PC-3 (cell line): ENCODE measurements at regions not wholly inside any gene's neighbourhood (a gene's known extent, or its start where the extent isn't known, plus 50 kb on each side); places are given as distances from the start of the nearest gene placed in this dataset.

Experiments
- ATAC-seq: fragments of 200-7000 bp; cut with Tn5 transposase; 2 replicates; pipeline ENCODE4 v1.9.1; 2020; ENCODE audit warnings: mild to moderate bottlenecking, moderate library complexity
- BruUV-seq: library from RNA; stranded (reverse); fragments of 400-500 nt; replicated peaks from 2 replicates; lab custom pipeline; 2021; lab: Mats Ljungman, UMichigan
- CTCF ChIA-PET: fragments of 300-600 bp; sonication (Branson Sonifier 250); formaldehyde crosslinking; loops from one replicate; lab custom pipeline; 2022; ENCODE audit warnings: antibody characterized with exemption; lab: Charles Lee
- POLR2A ChIA-PET: fragments of 300-600 bp; sonication (Branson Sonifier 250); formaldehyde crosslinking; loops from one replicate; lab custom pipeline; 2022; ENCODE audit warnings: antibody characterized with exemption; ENCODE audit not compliant: unreplicated experiment; lab: Charles Lee
- DNase-seq: peaks from one replicate; pipeline ENCODE4 v3.0.0-alpha.2; 2015
- H2AFZ ChIP-seq: fragments of 300-600 bp; sonication (generic); 2 replicates; pipeline ENCODE4 v1.6.0; 2016; ENCODE audit warnings: antibody characterized with exemption, low read length
- H3F3A ChIP-seq: fragments of 300-600 bp; sonication (generic); one replicate; pipeline ENCODE4 v1.6.0; 2017; ENCODE audit warnings: antibody characterized with exemption, low read length, control low read depth, mild to moderate bottlenecking; ENCODE audit not compliant: unreplicated experiment
- H3K27ac ChIP-seq: fragments of 300-600 bp; sonication (generic); 2 replicates; pipeline ENCODE4 v1.5.1; 2016; ENCODE audit warnings: mild to moderate bottlenecking, low read length
- H3K27me3 ChIP-seq: fragments of 300-600 bp; sonication (generic); 2 replicates; pipeline ENCODE4 v1.6.1; 2016; ENCODE audit warnings: low read length, mixed read lengths
- H3K36me3 ChIP-seq: fragments of 300-600 bp; sonication (generic); 2 replicates; pipeline ENCODE4 v1.6.1; 2016; ENCODE audit warnings: low read depth, mixed run types, low read length, mixed read lengths
- H3K4me1 ChIP-seq: fragments of 300-600 bp; sonication (generic); 2 replicates; pipeline ENCODE4 v1.5.1; 2016; ENCODE audit warnings: low read length; ENCODE audit not compliant: insufficient read depth
- H3K4me2 ChIP-seq: fragments of 300-600 bp; sonication (generic); 2 replicates; pipeline ENCODE4 v1.6.0; 2016; ENCODE audit warnings: low read length
- H3K4me3 ChIP-seq: fragments of 300-600 bp; sonication (generic); 2 replicates; pipeline ENCODE4 v1.5.1; 2016; ENCODE audit warnings: mild to moderate bottlenecking, low read length, mixed read lengths
- H3K79me2 ChIP-seq: fragments of 300-600 bp; sonication (generic); 2 replicates; pipeline ENCODE4 v1.6.1; 2017; ENCODE audit warnings: low read length, mixed read lengths
- H3K9ac ChIP-seq: fragments of 300-600 bp; sonication (generic); 2 replicates; pipeline ENCODE4 v1.6.0; 2016; ENCODE audit warnings: mild to moderate bottlenecking, low read length
- H3K9me2 ChIP-seq: fragments of 300-600 bp; sonication (generic); replicated peaks from 2 replicates; pipeline ENCODE4 v1.6.1; 2016; ENCODE audit warnings: mixed run types, low read length, mixed read lengths
- H3K9me3 ChIP-seq: fragments of 300-600 bp; sonication (generic); 2 replicates; pipeline ENCODE4 v1.6.1; 2016; ENCODE audit warnings: low read length, mixed read lengths
- H4K20me1 ChIP-seq: fragments of 300-600 bp; sonication (generic); 2 replicates; pipeline ENCODE4 v1.6.1; 2016; ENCODE audit warnings: low read length, mixed read lengths
- EZH2 ChIP-seq: fragments of 300-600 bp; sonication (generic); IDR thresholded peaks from one replicate; pipeline ENCODE4 v1.6.1; 2017; ENCODE audit warnings: antibody characterized with exemption, mild to moderate bottlenecking, low read length; ENCODE audit not compliant: unreplicated experiment
- EZH2phosphoT487 ChIP-seq: fragments of 300-600 bp; sonication (generic); IDR thresholded peaks from 2 replicates; pipeline ENCODE4 v1.6.1; 2018; ENCODE audit warnings: mild to moderate bottlenecking, antibody characterized with exemption, low read length, borderline replicate concordance
- intact Hi-C: fragments of 100-400 bp; cut with micrococcal nuclease; formaldehyde crosslinking; loops from 2 replicates; pipeline ENCODE4 v1.9.0; 2023
- TF ChIP-seq, protein P1 (sequence below): fragments of 300-600 bp; sonication (generic); conservative IDR thresholded peaks from 2 replicates; pipeline ENCODE4 v1.5.1; 2017; ENCODE audit warnings: antibody characterized with exemption, low read depth, mild to moderate bottlenecking, low read length

DNA sequence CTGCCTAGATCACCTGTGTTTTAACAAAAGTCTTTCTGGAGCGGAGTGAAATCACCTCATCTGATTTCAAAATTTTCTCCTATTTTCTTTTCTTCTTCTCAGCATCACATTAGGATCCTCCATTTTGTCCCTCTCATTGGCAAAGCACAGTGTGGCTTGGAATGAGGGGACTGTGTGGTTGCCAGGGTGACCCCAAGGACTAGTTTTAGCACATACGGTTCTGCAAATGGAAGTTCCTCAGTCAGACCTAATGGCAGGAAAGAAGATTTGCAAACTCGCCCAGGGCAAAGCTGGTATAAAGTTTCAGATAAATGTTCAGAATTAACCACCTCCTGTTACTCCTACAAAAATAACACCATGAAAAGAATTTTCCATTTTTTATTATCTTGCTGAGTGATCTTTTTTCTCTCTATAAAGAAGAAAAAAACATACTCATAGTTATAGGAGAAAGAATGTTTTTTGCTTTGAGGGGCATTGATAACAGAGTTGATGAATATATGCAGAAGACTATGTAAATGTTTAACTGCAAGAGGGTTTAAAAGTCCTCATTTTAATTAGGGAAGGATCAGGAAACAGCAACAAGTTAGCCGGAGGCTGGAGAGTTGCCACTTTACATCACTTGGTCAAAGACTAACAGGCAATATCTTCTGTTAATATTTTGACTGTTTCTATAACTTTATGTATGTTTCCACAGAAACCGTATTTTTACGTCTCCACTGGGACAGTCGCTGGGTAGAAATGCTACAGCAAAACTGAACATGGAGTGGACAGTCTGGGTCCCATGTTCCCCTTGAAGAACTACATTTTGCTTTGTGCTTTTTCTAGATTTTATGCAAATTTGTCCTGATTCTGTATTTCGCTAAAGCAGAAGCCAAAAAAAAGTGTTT is 257.8 kb downstream of the NR2F1-AS1 start:
- intact Hi-C loops: no loop called here
- Histone ChIP-seq H3K79me2 (no peaks in the 10 kb centered on the region), H3F3A (no peaks in the 10 kb centered on the region), H3K4me2 (no peak overlapping the region), H3K36me3 (no peaks in the 10 kb centered on the region), H3K9me2 (no peaks in the 10 kb centered on the region), H2AFZ (no peak overlapping the region), H3K27ac (no peak overlapping the region), H3K9ac (no peak overlapping the region), H3K4me3 (no peak overlapping the region), H3K27me3 (no peaks in the 10 kb centered on the region), H3K9me3 (no peaks in the 10 kb centered on the region), H3K4me1 (no peaks in the 10 kb centered on the region), H4K20me1 (no peaks in the 10 kb centered on the region)
- ATAC-seq: no peak
- DNase-seq: no peak
- CTCF ChIA-PET: no interaction called here
- POLR2A ChIA-PET: no interaction called here
- TF ChIP-seq EZH2phosphoT487: no peak
- TF ChIP-seq EZH2: no peak
- TF ChIP-seq, protein P1, sequence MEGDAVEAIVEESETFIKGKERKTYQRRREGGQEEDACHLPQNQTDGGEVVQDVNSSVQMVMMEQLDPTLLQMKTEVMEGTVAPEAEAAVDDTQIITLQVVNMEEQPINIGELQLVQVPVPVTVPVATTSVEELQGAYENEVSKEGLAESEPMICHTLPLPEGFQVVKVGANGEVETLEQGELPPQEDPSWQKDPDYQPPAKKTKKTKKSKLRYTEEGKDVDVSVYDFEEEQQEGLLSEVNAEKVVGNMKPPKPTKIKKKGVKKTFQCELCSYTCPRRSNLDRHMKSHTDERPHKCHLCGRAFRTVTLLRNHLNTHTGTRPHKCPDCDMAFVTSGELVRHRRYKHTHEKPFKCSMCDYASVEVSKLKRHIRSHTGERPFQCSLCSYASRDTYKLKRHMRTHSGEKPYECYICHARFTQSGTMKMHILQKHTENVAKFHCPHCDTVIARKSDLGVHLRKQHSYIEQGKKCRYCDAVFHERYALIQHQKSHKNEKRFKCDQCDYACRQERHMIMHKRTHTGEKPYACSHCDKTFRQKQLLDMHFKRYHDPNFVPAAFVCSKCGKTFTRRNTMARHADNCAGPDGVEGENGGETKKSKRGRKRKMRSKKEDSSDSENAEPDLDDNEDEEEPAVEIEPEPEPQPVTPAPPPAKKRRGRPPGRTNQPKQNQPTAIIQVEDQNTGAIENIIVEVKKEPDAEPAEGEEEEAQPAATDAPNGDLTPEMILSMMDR: no peak
- BruUV-seq: no TSS peak

DNA sequence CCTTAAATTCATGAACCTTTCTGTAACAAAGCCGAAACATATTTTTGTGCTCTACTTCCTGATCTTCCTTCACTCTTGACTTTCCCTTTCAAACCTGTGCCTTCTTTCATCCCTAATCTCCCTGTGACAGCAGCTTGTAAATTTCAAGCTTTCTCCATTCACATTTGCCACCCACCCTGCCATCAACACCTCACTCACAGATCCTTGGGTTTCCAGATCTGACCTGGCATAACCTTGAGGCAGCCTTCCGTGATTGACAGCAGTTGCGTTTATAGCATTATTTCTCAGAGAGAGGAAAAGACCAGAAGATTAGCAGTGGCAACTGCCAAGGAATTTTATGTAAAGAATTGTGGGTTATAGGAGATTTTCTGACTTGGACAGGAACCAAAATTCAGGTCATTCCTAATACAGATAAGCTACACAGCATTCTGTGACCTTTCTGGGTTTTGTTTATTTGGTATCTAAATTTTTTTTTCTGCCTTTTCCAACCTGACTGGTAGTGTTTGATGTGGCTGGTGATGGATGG is 260.0 kb downstream of the NR2F1-AS1 start:
- no peak overlapping the region for H2AFZ ChIP-seq
- ATAC-seq (no peak), DNase-seq (no peak)
- intact Hi-C loops: no loop called here
- no peaks in the 10 kb centered on the region for H3F3A ChIP-seq
- no peaks in the 10 kb centered on the region for H4K20me1 ChIP-seq
- ChIA-PET CTCF (no interaction called here), POLR2A (no interaction called here)
- no peaks in the 10 kb centered on the region for H3K4me1 ChIP-seq
- no TSS peak for BruUV-seq
- H3K9ac ChIP-seq: no peak overlapping the region
- H3K9me2 ChIP-seq: no peaks in the 10 kb centered on the region
- H3K79me2 ChIP-seq: no peaks in the 10 kb centered on the region
- no peaks in the 10 kb centered on the region for H3K9me3 ChIP-seq
- H3K27me3 ChIP-seq: no peaks in the 10 kb centered on the region
- TF ChIP-seq EZH2phosphoT487 (no peak), EZH2 (no peak)
- TF ChIP-seq, protein P1: no peak
- H3K27ac ChIP-seq: no peak overlapping the region
- H3K4me2 ChIP-seq: no peak overlapping the region
- no peak overlapping the region for H3K4me3 ChIP-seq
- no peaks in the 10 kb centered on the region for H3K36me3 ChIP-seq

DNA sequence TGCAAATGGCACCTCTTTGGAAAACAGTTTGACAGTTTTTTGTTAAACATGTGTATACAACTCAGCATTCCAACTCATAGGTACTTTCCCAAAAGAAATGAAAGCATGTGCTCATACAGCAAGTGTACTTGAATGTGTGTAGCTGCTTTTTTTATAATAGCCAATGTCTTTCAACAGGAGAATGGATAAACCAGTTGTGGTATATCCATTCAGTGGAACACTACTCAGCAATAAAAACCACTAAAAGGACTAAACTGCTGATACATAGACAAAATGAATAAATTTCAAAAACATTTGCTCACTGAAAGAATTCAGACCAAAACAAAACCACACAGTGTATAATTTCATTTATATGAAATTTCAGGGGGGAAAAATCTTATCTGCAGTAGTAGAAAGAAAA is 267.3 kb downstream of the NR2F1-AS1 start:
- ChIA-PET POLR2A (no interaction called here), CTCF (no interaction called here)
- Histone ChIP-seq H2AFZ (no peak overlapping the region), H3K9ac (no peak overlapping the region), H3K4me2 (no peak overlapping the region), H3K36me3 (no peaks in the 10 kb centered on the region), H3K9me3 (no peaks in the 10 kb centered on the region), H4K20me1 (no peaks in the 10 kb centered on the region), H3K4me1 (peaks cover 6% of the 10 kb centered on the region), H3F3A (no peaks in the 10 kb centered on the region), H3K27me3 (no peaks in the 10 kb centered on the region), H3K79me2 (no peaks in the 10 kb centered on the region), H3K9me2 (no peaks in the 10 kb centered on the region), H3K27ac (no peak overlapping the region), H3K4me3 (no peak overlapping the region)
- no TSS peak for BruUV-seq
- TF ChIP-seq EZH2phosphoT487 (no peak), EZH2 (no peak)
- TF ChIP-seq, protein P1: no peak
- no peak for DNase-seq
- intact Hi-C loops: no loop called here
- ATAC-seq: no peak
